HUES48 (cell line): ENCODE measurements at regions not wholly inside any gene's neighbourhood (a gene's known extent, or its start where the extent isn't known, plus 50 kb on each side); places are given as distances from the start of the nearest gene placed in this dataset.

Experiments used
- H3K27ac ChIP-seq: one replicate; pipeline ENCODE4 v1.7.0; 2013; ENCODE audit warnings: low read depth, low read length, inconsistent platforms
- H3K27me3 ChIP-seq: 2 replicates; pipeline ENCODE4 v1.6.1; 2013; ENCODE audit warnings: mild to moderate bottlenecking, low read length; ENCODE audit not compliant: control insufficient read depth, insufficient read depth
- H3K36me3 ChIP-seq: 2 replicates; pipeline ENCODE4 v1.6.1; 2013; ENCODE audit warnings: low read length; ENCODE audit not compliant: control insufficient read depth, insufficient read depth
- H3K4me1 ChIP-seq: 2 replicates; pipeline ENCODE4 v1.6.1; 2013; ENCODE audit warnings: mild to moderate bottlenecking, low read length; ENCODE audit not compliant: control insufficient read depth, insufficient read depth
- H3K4me3 ChIP-seq: 2 replicates; pipeline ENCODE4 v1.5.1; 2013; ENCODE audit warnings: mild to moderate bottlenecking, low read depth, low read length
- H3K9ac ChIP-seq: 2 replicates; pipeline ENCODE4 v1.6.1; 2013; ENCODE audit warnings: mild to moderate bottlenecking, low read depth, low read length, moderate library complexity
- H3K9me3 ChIP-seq: 2 replicates; pipeline ENCODE4 v1.6.1; 2013; ENCODE audit warnings: low read length; ENCODE audit not compliant: control insufficient read depth, insufficient read depth

DNA sequence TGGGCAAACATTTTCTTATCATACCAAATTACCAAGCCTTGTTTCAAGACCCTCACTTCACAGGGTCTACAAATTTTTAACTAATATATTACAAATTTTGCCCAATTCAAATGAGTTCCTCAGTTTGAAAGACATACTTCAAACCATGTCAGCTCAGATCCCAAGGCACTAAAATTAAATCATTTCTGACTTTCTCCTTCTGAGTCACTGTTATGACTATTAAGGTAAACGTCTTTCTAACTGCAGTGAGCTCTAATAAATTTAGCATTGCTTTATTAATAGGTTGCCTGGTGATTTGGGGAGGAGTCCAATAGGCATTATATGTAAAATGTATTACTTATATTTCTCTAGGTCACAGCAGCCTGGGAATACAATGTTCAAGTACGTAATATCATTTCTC, 158.2 kb upstream of the ARHGEF26 start:
- no peaks in the 10 kb centered on the region for H3K27me3 ChIP-seq
- H3K4me3 ChIP-seq = no peak overlapping the region
- no peaks in the 10 kb centered on the region for H3K36me3 ChIP-seq
- no peaks in the 10 kb centered on the region for H3K9me3 ChIP-seq
- no peaks in the 10 kb centered on the region for H3K4me1 ChIP-seq
- H3K9ac ChIP-seq = no peak overlapping the region
- H3K27ac ChIP-seq = no peak overlapping the region

GRCh38 chr3:153967260-153967659, 153.9 kb upstream of the ARHGEF26 start:
- H3K4me3 ChIP-seq = no peak overlapping the region
- no peaks in the 10 kb centered on the region for H3K9me3 ChIP-seq
- H3K9ac ChIP-seq = no peak overlapping the region
- no peaks in the 10 kb centered on the region for H3K36me3 ChIP-seq
- H3K4me1 ChIP-seq = no peaks in the 10 kb centered on the region
- H3K27ac ChIP-seq = no peak overlapping the region
- H3K27me3 ChIP-seq = no peaks in the 10 kb centered on the region

DNA sequence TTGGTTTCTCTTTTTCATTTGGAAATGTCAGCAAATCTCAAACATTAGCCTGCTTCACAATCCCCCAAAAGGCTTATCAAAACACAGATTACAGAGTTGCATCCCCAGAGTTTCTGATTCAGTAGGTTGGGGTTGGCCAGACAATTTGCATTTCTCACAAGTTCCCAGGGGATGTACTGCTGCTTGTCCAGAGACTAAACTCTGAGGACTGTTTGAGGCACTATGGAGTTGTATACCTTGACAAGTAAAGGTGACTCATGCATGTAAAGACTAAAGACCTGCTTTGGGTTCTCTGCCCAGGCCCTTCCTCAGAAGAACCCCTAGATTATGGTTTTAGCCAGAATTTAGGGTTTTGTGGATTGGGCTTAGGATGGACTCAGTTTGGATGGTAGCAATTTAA, 151.1 kb upstream of the ARHGEF26 start:
- Histone ChIP-seq H3K27ac (no peak overlapping the region), H3K4me3 (no peak overlapping the region), H3K36me3 (no peaks in the 10 kb centered on the region), H3K9me3 (no peaks in the 10 kb centered on the region), H3K27me3 (no peaks in the 10 kb centered on the region), H3K4me1 (no peaks in the 10 kb centered on the region), H3K9ac (no peak overlapping the region)

- no peak overlapping the region for H3K9ac ChIP-seq
- no peak overlapping the region for H3K27ac ChIP-seq
- H3K4me1 ChIP-seq = no peaks in the 10 kb centered on the region
- no peaks in the 10 kb centered on the region for H3K27me3 ChIP-seq
- no peaks in the 10 kb centered on the region for H3K36me3 ChIP-seq
- no peak overlapping the region for H3K4me3 ChIP-seq
- no peaks in the 10 kb centered on the region for H3K9me3 ChIP-seq
Measured at GRCh38 chr3:153970741-153971347, 150.3 kb upstream of the ARHGEF26 start.

- H3K4me1 ChIP-seq = no peaks in the 10 kb centered on the region
Measured at GRCh38 chr3:153972862-153973261, 148.3 kb upstream of the ARHGEF26 start.

GRCh38 chr3:153973722-153974265, 147.4 kb upstream of the ARHGEF26 start:
- H3K27ac ChIP-seq = no peak overlapping the region
- no peak overlapping the region for H3K4me3 ChIP-seq
- H3K27me3 ChIP-seq = no peaks in the 10 kb centered on the region
- H3K9ac ChIP-seq = no peak overlapping the region
- no peaks in the 10 kb centered on the region for H3K4me1 ChIP-seq
- no peaks in the 10 kb centered on the region for H3K9me3 ChIP-seq
- no peaks in the 10 kb centered on the region for H3K36me3 ChIP-seq

More at GRCh38 chr3:153972862-153973261, 148.3 kb upstream of the ARHGEF26 start:
- Histone ChIP-seq H3K36me3 (no peaks in the 10 kb centered on the region), H3K27me3 (no peaks in the 10 kb centered on the region), H3K9ac (no peak overlapping the region), H3K27ac (no peak overlapping the region), H3K9me3 (no peaks in the 10 kb centered on the region), H3K4me3 (no peak overlapping the region)

DNA sequence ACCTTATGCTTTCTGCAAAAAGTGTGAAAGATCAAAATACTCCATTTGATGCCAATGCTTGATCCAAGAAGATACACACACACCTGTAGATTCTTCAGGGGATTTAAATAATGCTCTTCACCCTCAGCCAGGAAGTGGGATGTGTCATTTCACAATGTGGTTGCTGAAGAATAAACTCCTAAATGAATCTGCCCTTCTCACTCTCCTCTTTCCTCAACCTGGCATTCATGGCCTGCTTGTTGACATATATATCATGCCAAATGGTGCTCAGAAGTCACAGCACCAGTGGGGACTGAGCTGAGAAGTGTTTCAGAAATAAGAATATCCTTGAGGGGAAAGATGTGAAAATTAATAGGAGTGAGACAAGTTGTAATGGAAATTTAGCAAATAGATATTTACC, 146.6 kb upstream of the ARHGEF26 start:
- Histone ChIP-seq H3K27ac (no peak overlapping the region), H3K4me1 (no peaks in the 10 kb centered on the region), H3K9me3 (no peaks in the 10 kb centered on the region), H3K4me3 (no peak overlapping the region), H3K9ac (no peak overlapping the region), H3K27me3 (no peaks in the 10 kb centered on the region), H3K36me3 (no peaks in the 10 kb centered on the region)

DNA sequence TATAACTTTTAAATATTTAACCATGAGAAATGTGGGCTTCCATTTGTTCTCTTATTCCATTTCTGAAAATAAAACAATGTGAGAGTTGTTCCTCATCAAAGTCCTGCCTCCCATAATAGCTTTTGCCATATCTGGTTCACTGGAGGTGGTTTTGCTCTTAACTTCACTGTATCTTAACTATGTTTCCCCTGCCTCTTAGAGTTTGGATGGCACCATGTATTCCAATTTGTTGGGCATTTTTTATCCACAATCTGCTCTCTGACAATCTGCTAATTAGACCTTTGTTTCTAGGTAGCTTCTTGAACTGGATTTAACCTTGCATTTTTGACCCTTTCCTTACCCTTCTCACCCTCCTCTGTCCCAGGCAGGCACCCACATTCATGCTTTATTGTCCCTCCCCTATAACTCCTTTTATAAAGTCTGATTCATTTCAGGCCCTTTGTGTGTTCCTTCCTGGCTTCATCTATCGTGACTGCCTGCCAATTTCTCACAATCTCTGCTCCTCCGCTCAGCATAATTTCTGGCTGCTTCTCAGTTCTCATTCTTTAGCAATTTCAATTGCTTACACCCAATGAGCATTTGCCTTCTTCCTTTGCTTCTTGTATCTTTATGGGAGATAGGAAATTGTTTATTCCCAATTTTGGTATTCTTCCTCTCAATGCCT, 144.2 kb upstream of the ARHGEF26 start:
- H3K9me3 ChIP-seq = no peaks in the 10 kb centered on the region
- H3K4me3 ChIP-seq = no peak overlapping the region
- no peaks in the 10 kb centered on the region for H3K36me3 ChIP-seq
- no peaks in the 10 kb centered on the region for H3K4me1 ChIP-seq
- no peak overlapping the region for H3K27ac ChIP-seq
- no peak overlapping the region for H3K9ac ChIP-seq
- no peaks in the 10 kb centered on the region for H3K27me3 ChIP-seq

- no peak overlapping the region for H3K27ac ChIP-seq
- H3K27me3 ChIP-seq = no peaks in the 10 kb centered on the region
- no peaks in the 10 kb centered on the region for H3K36me3 ChIP-seq
- no peak overlapping the region for H3K9ac ChIP-seq
- no peak overlapping the region for H3K4me3 ChIP-seq
- no peaks in the 10 kb centered on the region for H3K4me1 ChIP-seq
- H3K9me3 ChIP-seq = no peaks in the 10 kb centered on the region
Measured at GRCh38 chr3:153978006-153978405, 143.2 kb upstream of the ARHGEF26 start.

- Histone ChIP-seq H3K4me3 (no peak overlapping the region), H3K27me3 (no peaks in the 10 kb centered on the region), H3K9ac (no peak overlapping the region), H3K36me3 (no peaks in the 10 kb centered on the region), H3K4me1 (no peaks in the 10 kb centered on the region), H3K9me3 (no peaks in the 10 kb centered on the region), H3K27ac (no peak overlapping the region)
Measured at GRCh38 chr3:153979418-153980251, 141.6 kb upstream of the ARHGEF26 start.

- no peaks in the 10 kb centered on the region for H3K36me3 ChIP-seq
- no peak overlapping the region for H3K27ac ChIP-seq
- H3K4me1 ChIP-seq = no peaks in the 10 kb centered on the region
- no peaks in the 10 kb centered on the region for H3K9me3 ChIP-seq
- H3K4me3 ChIP-seq = no peak overlapping the region
- no peaks in the 10 kb centered on the region for H3K27me3 ChIP-seq
- no peak overlapping the region for H3K9ac ChIP-seq
Measured at GRCh38 chr3:153980252-153980590, 141.0 kb upstream of the ARHGEF26 start.
